CD4-positive, CD25-positive, alpha-beta regulatory T cell (primary cell): ENCODE measurements at regions not wholly inside any gene's neighbourhood (a gene's known extent, or its start where the extent isn't known, plus 50 kb on each side); places are given as distances from the start of the nearest gene placed in this dataset.
A peak's percentile ranks its signal among the peaks of the same experiment; 100 is the strongest.

Experiments used
- ATAC-seq, 2 donors: fragments of 150-1000 bp; cut with Tn5 transposase; one replicate each; pipeline ENCODE4 v1.10.0; 2021; ENCODE audit warnings: low read depth in 2 of 2, moderate number of reproducible peaks in 2 of 2, moderate library complexity in 1 of 2
- DNase-seq, 3 donors: peaks; one replicate each; pipeline versions ENCODE4 v3.0.0 to v3.0.0-alpha.2; 2012 to 2022; ENCODE audit warnings: mixed read lengths in 1 of 3
- H3K27ac ChIP-seq: one replicate; pipeline ENCODE4 v1.7.0; 2013; ENCODE audit warnings: mild to moderate bottlenecking, low read length; ENCODE audit not compliant: insufficient read depth, poor library complexity, severe bottlenecking
- H3K27me3 ChIP-seq: one replicate; pipeline ENCODE4 v1.7.0; 2013; ENCODE audit warnings: low read length; ENCODE audit not compliant: control insufficient read depth, insufficient read depth
- H3K36me3 ChIP-seq: one replicate; pipeline ENCODE4 v1.7.0; 2013; ENCODE audit warnings: mild to moderate bottlenecking, low read length, moderate library complexity; ENCODE audit not compliant: control insufficient read depth, insufficient read depth
- H3K4me1 ChIP-seq: 2 replicates; pipeline ENCODE4 v1.7.0; 2013; ENCODE audit warnings: mild to moderate bottlenecking, low read length; ENCODE audit not compliant: insufficient read depth, control insufficient read depth, poor library complexity, severe bottlenecking
- H3K4me3 ChIP-seq: one replicate; pipeline ENCODE4 v1.7.0; 2013; ENCODE audit warnings: low read depth, mild to moderate bottlenecking, low read length, moderate library complexity
- H3K9me3 ChIP-seq, 2 experiments: 1 replicate in 1 of 2; 2 replicates in 1 of 2; pipeline ENCODE4 v1.7.0; 2013; ENCODE audit warnings: low read length in 2 of 2, mild to moderate bottlenecking in 1 of 2, moderate library complexity in 1 of 2; ENCODE audit not compliant: control insufficient read depth in 2 of 2
- H3K27ac Mint-ChIP-seq, 3 donors: one replicate each; pipeline ENCODE4 v1.8.0; 2020 to 2022; ENCODE audit warnings: mild to moderate bottlenecking in 3 of 3, mixed read lengths in 3 of 3, moderate library complexity in 2 of 3
- H3K27me3 Mint-ChIP-seq: one replicate; pipeline ENCODE4 v1.8.0; 2022; ENCODE audit warnings: mild to moderate bottlenecking, mixed read lengths
- H3K36me3 Mint-ChIP-seq: one replicate; pipeline ENCODE4 v1.8.0; 2020; ENCODE audit warnings: mixed read lengths
- H3K4me1 Mint-ChIP-seq, 4 donors: one replicate each; pipeline ENCODE4 v1.8.0; 2020 to 2022; ENCODE audit warnings: mixed read lengths in 4 of 4, mild to moderate bottlenecking in 1 of 4
- H3K4me3 Mint-ChIP-seq, 4 donors: one replicate each; pipeline ENCODE4 v1.8.0; 2020 to 2022; ENCODE audit warnings: mild to moderate bottlenecking in 4 of 4, mixed read lengths in 4 of 4, moderate library complexity in 3 of 4
- H3K9me3 Mint-ChIP-seq, 7 donors: one replicate each; pipeline ENCODE4 v1.8.0; 2020 to 2022; ENCODE audit warnings: mixed read lengths in 7 of 7, mild to moderate bottlenecking in 3 of 7, moderate library complexity in 2 of 7

DNA sequence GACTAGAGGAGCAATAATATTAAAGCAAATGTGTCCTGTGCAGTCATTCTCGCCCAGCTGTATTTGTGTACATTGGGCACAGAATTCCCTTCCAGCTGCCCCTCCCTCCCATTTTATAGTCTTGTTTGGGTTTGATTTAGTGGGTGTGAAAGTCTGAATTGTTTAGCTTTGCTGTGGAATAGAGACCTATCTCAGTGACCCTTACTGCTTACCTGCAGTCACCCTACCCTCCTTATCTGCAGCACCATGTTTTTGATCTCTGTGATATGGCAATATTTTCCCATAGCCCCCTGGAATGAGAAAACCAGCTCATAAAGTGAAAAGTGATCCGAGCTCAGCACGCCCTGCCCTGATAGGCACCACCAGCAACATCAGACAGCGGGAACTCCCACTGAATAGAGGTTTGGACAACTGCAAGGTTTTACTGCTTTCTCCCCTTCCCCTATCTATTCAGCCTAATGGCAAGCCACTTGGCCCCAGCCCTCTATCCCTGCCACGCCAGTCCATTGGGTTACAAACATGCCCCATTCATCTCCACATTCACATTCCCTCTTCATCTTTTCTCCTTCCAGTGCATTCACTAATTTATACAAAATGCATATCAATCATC, 199.0 kb downstream of the ETS1 start:
- no peak overlapping the region for H3K27ac ChIP-seq
- H3K27me3 ChIP-seq: no peaks in the 10 kb centered on the region
- H3K9me3 ChIP-seq: no peaks in the 10 kb centered on the region
- no peak overlapping the region for H3K4me3 ChIP-seq
- H3K36me3 Mint-ChIP-seq: peaks cover 4% of the 10 kb centered on the region
- DNase-seq: no peak
- no peak for ATAC-seq
- no peak overlapping the region for H3K4me3 Mint-ChIP-seq
- H3K9me3 Mint-ChIP-seq: peaks cover 0 to 3% (median 0%) of the 10 kb centered on the region in 7 donors
- H3K27me3 Mint-ChIP-seq: peaks cover 4% of the 10 kb centered on the region
- no peaks in the 10 kb centered on the region for H3K4me1 ChIP-seq
- peaks cover 3 to 23% (median 14%) of the 10 kb centered on the region in 4 donors for H3K4me1 Mint-ChIP-seq
- no peak overlapping the region for H3K27ac Mint-ChIP-seq
- no peaks in the 10 kb centered on the region for H3K36me3 ChIP-seq

DNA sequence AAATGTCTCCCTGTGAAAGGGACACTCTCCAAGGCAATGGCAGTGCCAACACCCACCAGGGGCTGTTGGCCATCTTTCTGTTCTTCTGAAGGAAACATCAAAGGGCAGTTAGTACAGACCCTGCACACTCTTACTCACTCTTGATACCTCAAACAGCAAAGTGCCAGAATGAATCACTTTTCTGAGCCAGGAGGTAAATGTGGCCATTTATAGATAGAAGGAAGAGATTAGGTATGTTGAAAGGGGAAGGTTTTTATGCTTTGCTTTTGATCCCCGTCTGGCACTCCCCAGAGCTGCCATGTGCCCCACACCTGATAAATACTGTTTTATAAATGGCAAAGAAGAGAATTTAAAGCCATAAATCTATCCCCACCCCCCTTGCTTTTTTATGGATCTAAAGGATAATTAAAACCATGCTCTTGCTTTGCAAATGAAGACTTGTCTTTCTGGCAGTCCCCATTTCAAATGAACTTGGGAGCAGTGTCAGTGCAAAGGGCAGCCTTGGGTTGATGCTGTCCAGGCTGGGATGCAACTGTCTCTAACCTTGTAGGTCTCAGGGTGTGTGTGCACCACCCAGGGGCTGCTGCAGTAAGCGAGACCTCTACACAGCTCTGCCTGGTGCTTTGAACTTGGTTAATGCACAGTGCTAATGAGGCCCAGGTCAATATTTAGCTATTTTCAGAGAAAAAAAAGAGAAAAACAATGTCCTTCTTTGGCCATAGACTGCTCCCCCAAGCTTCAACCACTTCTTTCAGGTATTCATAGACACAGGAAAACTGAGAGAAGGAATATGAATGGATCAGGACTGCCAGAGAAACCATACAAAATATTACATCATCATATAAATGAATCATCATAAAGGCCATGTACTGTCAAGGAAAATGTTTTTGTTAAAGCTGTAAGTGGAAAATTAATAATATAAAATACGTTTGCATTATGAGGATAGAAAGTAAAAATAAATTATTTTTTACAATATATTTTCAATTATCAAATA, 207.5 kb downstream of the ETS1 start:
- H3K4me1 Mint-ChIP-seq: peaks cover 11 to 25% (median 18%) of the 10 kb centered on the region in 4 donors
- H3K4me3 Mint-ChIP-seq: no peak overlapping the region

DNA sequence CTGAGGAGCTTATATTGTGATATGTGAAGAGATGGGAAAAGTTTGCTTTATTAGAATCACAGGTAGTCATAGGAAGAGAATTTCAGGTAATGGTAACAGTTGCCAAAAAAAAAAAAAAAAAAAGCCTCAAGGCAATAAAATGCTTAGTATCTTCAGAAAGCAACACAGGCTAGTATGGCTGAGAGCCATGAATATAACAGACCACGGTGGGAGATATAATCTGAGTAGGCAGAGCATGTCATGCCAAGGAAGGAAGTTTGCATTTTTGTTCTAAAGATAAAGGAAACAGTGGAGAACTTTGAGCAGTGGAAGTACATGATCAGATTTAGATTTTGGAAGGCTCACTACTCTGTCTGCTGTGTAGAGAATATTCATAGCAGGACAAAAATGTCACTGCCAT, 211.4 kb downstream of the ETS1 start:
- no peaks in the 10 kb centered on the region for H3K9me3 ChIP-seq
- H3K4me1 ChIP-seq: peaks cover 7% of the 10 kb centered on the region
- H3K27me3 ChIP-seq: no peaks in the 10 kb centered on the region
- H3K4me3 Mint-ChIP-seq: peak overlapping the region in 1 of 4 donors; percentile 78
- ATAC-seq: no peak
- no peak overlapping the region for H3K4me3 ChIP-seq
- H3K27ac ChIP-seq: no peak overlapping the region
- DNase-seq: no peak
- no peaks in the 10 kb centered on the region for H3K36me3 ChIP-seq
- H3K27me3 Mint-ChIP-seq: no peaks in the 10 kb centered on the region
- peaks cover 11 to 35% (median 24%) of the 10 kb centered on the region in 4 donors for H3K4me1 Mint-ChIP-seq
- H3K36me3 Mint-ChIP-seq: no peaks in the 10 kb centered on the region
- H3K9me3 Mint-ChIP-seq: peaks cover 0 to 11% (median 3%) of the 10 kb centered on the region in 7 donors
- peak overlapping the region; percentile 69 to 80 (median 75) for H3K27ac Mint-ChIP-seq

More for the DNA sequence above, 207.5 kb downstream of the ETS1 start:
- peak overlapping the region; percentile 45 to 81 (median 61) for H3K27ac Mint-ChIP-seq
- peaks cover 3 to 6% of the 10 kb centered on the region in 2 experiments for H3K9me3 ChIP-seq
- H3K4me3 ChIP-seq: no peak overlapping the region
- H3K27me3 Mint-ChIP-seq: no peaks in the 10 kb centered on the region
- H3K27me3 ChIP-seq: no peaks in the 10 kb centered on the region
- no peak overlapping the region for H3K27ac ChIP-seq
- H3K4me1 ChIP-seq: peaks cover 7% of the 10 kb centered on the region
- peak; percentile 91 for ATAC-seq
- peaks cover 1 to 15% (median 3%) of the 10 kb centered on the region in 7 donors for H3K9me3 Mint-ChIP-seq
- DNase-seq: peak in 2 of 3 donors; percentile 11 to 61
- H3K36me3 ChIP-seq: no peaks in the 10 kb centered on the region
- no peaks in the 10 kb centered on the region for H3K36me3 Mint-ChIP-seq

DNA sequence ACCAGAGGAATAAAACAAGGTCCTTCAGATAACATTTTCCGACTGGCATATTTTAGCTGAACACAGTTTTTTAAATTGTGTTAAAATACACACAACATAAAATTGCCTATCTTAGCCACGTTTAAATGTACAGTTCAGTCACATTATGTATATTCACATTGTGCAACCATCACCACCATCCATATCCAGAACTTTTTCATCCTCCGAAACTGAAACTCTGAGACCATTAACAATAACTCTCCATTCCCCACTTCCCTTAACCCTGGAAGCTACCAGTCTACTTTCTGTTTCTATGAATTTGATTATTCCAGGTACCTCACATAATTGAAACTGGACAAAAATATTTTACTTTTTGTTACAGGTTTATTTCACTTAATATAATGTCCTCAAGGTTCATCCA, 213.3 kb downstream of the ETS1 start:
- Histone ChIP-seq H3K36me3 (no peaks in the 10 kb centered on the region), H3K4me3 (no peak overlapping the region), H3K27me3 (no peaks in the 10 kb centered on the region), H3K4me1 (no peaks in the 10 kb centered on the region), H3K27ac (no peak overlapping the region), H3K9me3 (no peaks in the 10 kb centered on the region)
- no peak for ATAC-seq
- Mint-ChIP-seq H3K27ac (no peak overlapping the region), H3K4me1 (peaks cover 12 to 25% (median 18%) of the 10 kb centered on the region in 4 donors), H3K9me3 (peaks cover 0 to 6% (median 1%) of the 10 kb centered on the region in 7 donors), H3K36me3 (no peaks in the 10 kb centered on the region), H3K27me3 (no peaks in the 10 kb centered on the region), H3K4me3 (no peak overlapping the region)
- DNase-seq: no peak

DNA sequence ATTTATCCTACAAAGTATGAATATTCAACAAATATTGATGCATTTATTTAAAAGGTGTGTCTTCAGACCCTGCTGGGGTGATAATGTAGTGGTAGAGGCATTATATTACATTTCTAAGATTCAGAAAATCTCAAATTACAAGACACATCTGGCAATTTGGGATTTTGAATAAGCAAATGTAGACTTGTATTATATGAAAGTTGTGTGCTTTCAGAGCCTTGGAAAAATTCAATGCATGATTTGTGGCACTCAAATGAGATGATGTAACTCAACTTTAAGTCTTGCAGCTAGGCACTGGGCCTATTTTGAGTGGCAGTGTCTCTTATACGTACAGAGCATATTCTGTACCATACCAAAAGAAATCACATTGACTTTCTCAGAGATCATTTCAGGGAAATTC, 214.4 kb downstream of the ETS1 start:
- no peaks in the 10 kb centered on the region for H3K9me3 ChIP-seq
- H3K9me3 Mint-ChIP-seq: peaks cover 0 to 5% (median 1%) of the 10 kb centered on the region in 7 donors
- no peak overlapping the region for H3K27ac Mint-ChIP-seq
- H3K4me3 Mint-ChIP-seq: no peak overlapping the region
- H3K4me3 ChIP-seq: no peak overlapping the region
- DNase-seq: no peak
- H3K27me3 ChIP-seq: no peaks in the 10 kb centered on the region
- no peak overlapping the region for H3K27ac ChIP-seq
- H3K36me3 ChIP-seq: no peaks in the 10 kb centered on the region
- H3K4me1 Mint-ChIP-seq: peaks cover 9 to 25% (median 18%) of the 10 kb centered on the region in 4 donors
- no peaks in the 10 kb centered on the region for H3K36me3 Mint-ChIP-seq
- no peaks in the 10 kb centered on the region for H3K4me1 ChIP-seq
- no peak for ATAC-seq
- no peaks in the 10 kb centered on the region for H3K27me3 Mint-ChIP-seq

DNA sequence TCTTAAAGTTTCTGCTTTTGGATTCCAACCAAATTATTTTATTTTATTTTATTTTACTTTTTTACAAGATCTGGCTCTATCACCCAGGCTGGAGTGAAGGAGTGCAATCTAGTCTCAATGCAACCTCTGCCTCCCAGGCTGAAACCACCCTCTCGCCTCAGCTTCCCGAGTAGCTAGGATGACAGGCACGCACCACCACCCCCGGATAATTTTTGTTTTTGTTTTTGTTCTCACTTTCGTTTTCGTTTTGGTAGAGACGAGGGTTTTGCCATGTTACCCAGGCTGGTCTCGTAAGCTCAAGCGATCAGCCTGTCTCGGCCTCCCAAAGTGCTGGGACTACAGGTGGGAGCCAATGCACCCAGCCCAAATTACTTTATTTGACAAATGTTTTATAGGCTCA, 219.8 kb downstream of the ETS1 start:
- peaks cover 10 to 20% (median 17%) of the 10 kb centered on the region in 4 donors for H3K4me1 Mint-ChIP-seq
- peak in 1 of 2 donors; percentile 53 for ATAC-seq

DNA sequence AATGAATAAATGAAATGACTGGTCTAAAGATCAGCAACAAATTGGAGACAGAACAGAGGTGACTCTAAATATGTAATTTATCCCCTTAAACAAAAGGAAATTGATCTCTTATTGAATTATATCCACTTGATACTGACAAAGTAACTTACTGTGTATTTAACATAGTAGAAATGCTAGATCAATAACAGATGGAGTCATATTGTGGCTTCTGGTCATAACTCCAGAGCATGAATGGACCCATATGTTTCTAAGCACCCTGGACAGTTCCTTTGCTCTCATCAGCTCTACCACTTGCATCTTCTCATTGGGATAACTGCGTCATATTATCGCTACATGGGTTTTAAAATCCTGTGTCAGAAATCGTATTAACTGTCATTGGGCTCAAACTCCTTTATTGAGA, 222.3 kb downstream of the ETS1 start:
- no peaks in the 10 kb centered on the region for H3K4me1 ChIP-seq
- H3K27ac Mint-ChIP-seq: peak overlapping the region in 1 of 3 donors; percentile 58
- H3K9me3 Mint-ChIP-seq: peaks cover 0 to 4% (median 0%) of the 10 kb centered on the region in 7 donors
- DNase-seq (peak in 2 of 3 donors; percentile 36 to 48), ATAC-seq (no peak)
- H3K27me3 ChIP-seq: no peaks in the 10 kb centered on the region
- H3K9me3 ChIP-seq: no peaks in the 10 kb centered on the region
- no peak overlapping the region for H3K4me3 ChIP-seq
- no peak overlapping the region for H3K4me3 Mint-ChIP-seq
- H3K4me1 Mint-ChIP-seq: peaks cover 11 to 27% (median 23%) of the 10 kb centered on the region in 4 donors
- no peaks in the 10 kb centered on the region for H3K36me3 ChIP-seq
- H3K27ac ChIP-seq: no peak overlapping the region
- H3K27me3 Mint-ChIP-seq: no peaks in the 10 kb centered on the region
- peaks cover 6% of the 10 kb centered on the region for H3K36me3 Mint-ChIP-seq

More for the DNA sequence above, 219.8 kb downstream of the ETS1 start:
- Histone ChIP-seq H3K36me3 (no peaks in the 10 kb centered on the region), H3K27ac (peak overlapping the region; percentile 53), H3K4me3 (peak overlapping the region; percentile 71), H3K27me3 (no peaks in the 10 kb centered on the region), H3K9me3 (no peaks in the 10 kb centered on the region), H3K4me1 (no peaks in the 10 kb centered on the region)
- no peaks in the 10 kb centered on the region for H3K27me3 Mint-ChIP-seq
- H3K4me3 Mint-ChIP-seq: peak overlapping the region in 3 of 4 donors; percentile 68 to 91 (median 77)
- H3K36me3 Mint-ChIP-seq: peaks cover 6% of the 10 kb centered on the region
- peaks cover 0 to 4% (median 0%) of the 10 kb centered on the region in 7 donors for H3K9me3 Mint-ChIP-seq
- H3K27ac Mint-ChIP-seq: peak overlapping the region; percentile 14 to 91 (median 67)
- peak; percentile 27 to 74 (median 43) for DNase-seq
